IPS DF 4.7 (cell line): ENCODE measurements at regions not wholly inside any gene's neighbourhood (a gene's known extent, or its start where the extent isn't known, plus 50 kb on each side); places are given as distances from the start of the nearest gene placed in this dataset.
"Not testable (repeated sequence)": the region's sequence is repeated elsewhere in the genome, so short reads cannot be mapped to it uniquely, and the experiment has no call there.

Experiments used
- DNase-seq: peaks from one replicate; pipeline ENCODE4 v3.0.0-alpha.2; 2013; ENCODE audit warnings: low spot score; ENCODE audit errors: extremely low read depth

GRCh38 chr16:59459806-59460205 is 725.7 kb upstream of the GOT2 start:
- DNase-seq: no peak

DNA sequence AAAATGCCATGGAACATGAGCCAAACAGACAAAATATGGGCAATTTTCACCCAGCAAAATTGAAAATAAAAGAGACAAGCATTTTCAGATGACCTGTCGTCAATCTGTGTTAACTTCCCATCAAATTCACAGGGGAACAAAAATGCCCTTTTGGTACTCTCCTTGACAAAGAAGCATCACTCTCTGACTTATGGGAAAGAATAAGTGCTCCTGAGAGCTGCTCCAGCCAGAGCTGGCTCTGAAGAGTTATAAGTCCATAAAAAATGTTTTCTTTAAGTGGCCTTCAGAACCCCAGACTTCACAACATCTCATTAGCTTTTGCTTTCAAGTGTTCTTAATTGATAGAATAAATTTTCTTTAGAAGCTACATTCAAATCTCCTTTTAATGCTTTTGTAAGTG is 721.4 kb upstream of the GOT2 start:
- no peak for DNase-seq

DNA sequence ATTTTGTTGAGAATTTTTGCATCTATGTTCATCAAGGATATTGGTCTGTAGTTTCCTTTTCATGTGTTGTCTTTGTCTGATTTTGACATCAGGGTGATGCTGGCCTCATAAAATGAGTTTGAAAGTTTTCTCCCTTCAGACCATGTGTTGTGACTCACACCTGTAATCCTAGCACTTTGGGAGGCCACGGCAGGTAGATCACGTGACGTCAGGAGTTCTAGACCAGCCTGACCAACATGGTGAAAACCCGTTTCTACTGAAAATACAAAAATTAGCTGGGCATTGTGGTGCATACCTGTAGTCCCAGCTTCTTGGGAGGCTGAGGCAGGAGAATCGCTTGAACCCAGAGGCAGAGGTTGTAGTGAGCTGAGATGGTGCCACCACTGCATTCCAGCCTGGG is 716.4 kb upstream of the GOT2 start:
- not testable (repeated sequence) for DNase-seq

DNA sequence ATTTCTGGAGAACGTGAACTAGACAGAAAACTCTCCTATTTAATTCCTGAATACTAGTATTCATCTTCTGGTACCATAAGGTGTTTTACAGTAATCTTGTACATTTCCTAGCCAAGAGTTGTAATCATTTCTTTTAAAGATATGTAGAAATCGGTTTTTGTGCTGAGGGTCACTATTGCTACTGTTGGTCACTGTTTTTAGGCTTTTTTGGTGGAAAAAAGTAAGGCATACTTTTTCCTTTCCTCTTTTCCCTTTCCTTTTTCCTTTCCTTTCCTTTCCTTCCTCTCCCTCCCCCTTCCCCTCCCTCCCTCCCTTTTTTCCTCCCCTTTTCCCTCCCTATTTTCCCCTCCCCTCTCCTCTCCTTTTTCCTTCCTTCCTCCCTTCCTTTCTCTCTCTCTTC is 706.4 kb upstream of the GOT2 start:
- no peak for DNase-seq

GRCh38 chr16:59432896-59433295 is 698.8 kb upstream of the GOT2 start:
- no peak for DNase-seq

GRCh38 chr16:59432276-59432675 is 698.2 kb upstream of the GOT2 start:
- no peak for DNase-seq

GRCh38 chr16:59424714-59425273 is 690.7 kb upstream of the GOT2 start:
- DNase-seq: no peak

GRCh38 chr16:59411961-59412841 is 678.1 kb upstream of the GOT2 start:
- DNase-seq: peak; percentile 14

DNA sequence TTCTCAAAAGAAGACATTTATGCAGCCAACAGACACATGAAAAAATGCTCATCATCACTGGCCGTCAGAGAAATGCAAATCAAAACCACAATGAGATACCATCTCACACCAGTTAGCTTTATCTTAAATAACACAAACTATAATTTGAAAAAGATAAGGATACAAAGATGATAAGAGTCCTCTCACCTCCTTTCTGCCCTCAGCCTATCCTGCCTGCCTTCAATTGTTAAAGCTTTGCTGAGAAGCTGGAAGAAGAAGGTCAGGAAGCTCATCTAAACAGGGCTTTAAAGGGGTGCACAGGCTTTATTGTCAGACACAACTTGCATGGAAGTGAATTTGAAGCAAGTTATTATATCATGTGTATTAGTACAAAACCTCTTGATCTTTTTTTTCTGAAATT is 676.3 kb upstream of the GOT2 start:
- DNase-seq: no peak

- no peak for DNase-seq
These were observed 671.7 kb upstream of the GOT2 start for GRCh38 chr16:59405802-59406201.

- DNase-seq: no peak
These were observed 670.4 kb upstream of the GOT2 start for GRCh38 chr16:59404509-59404908.

DNA sequence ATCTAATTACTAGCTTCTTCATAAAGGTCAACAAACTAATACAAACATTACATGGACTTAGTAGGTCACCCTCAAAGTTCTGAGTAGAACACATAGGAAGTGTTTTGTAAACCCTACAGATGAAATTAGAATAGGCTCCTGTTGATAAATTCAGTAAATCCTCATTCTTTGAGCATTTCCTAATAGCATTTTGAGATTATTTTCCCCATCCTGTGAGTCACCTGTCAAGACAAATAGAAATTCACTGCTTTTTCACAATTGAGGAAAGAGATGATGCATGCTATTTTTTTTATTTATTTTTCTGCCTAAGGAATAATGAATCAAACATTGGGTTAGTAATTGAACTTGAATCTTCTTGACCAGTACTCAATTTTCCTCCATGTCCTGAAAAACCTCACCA is 666.7 kb upstream of the GOT2 start:
- DNase-seq: no peak

DNA sequence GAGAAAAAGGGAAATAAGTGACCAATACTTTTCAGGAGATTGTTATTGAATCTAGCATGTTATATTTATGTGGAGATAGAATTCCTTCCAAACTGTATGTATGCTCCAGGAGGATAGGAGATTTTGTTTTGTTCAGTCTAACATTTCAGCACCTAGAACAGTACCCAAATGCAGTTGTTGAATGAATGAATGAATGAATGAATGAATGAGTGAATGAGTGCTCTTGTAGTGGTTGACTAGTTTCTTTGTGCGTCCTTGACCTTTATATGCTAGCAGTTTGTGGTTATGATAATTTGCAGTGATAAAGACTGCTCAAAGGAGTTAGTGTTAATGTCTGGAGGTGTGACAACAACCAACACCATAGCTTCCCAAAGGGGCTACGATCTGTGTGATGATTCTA is 663.5 kb upstream of the GOT2 start:
- no peak for DNase-seq

- no peak for DNase-seq
These were observed 660.4 kb upstream of the GOT2 start for GRCh38 chr16:59394526-59394925.

- no peak for DNase-seq
These were observed 658.8 kb upstream of the GOT2 start for GRCh38 chr16:59392911-59393310.

DNA sequence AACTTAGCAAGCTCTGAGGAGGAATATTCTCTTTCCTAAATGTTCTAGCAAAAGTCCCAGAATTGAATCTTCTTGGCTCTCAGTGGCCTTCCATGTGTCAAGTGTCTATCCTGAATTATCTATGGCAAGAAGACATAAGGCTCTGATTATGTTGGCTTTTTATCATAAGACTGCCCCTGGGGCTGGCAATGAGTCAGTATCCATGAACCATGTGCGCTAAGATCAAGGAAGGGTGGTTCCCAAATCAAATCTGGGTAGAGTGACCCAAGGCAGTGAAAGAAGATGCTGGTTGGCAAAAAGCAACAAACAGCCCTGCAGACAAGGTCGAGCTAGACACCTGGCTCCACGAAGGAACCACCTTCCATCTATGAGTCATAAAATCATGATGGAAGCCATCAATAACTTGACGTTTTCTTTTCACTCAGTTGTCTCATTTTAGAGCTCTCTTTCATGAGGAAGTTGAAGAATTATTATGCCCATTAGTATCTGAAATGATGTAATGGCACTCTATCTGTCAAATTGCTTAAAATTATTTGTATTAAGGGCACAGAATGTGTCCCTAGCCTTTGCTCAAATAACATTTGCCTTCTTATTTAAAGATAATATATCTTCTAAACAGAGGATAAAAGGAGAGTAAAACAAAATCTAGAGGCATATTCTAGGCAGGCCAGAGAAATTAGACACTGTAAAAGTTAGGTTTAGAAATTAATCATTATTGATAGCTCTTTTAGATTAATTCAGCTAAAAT is 657.7 kb upstream of the GOT2 start:
- DNase-seq: no peak

DNA sequence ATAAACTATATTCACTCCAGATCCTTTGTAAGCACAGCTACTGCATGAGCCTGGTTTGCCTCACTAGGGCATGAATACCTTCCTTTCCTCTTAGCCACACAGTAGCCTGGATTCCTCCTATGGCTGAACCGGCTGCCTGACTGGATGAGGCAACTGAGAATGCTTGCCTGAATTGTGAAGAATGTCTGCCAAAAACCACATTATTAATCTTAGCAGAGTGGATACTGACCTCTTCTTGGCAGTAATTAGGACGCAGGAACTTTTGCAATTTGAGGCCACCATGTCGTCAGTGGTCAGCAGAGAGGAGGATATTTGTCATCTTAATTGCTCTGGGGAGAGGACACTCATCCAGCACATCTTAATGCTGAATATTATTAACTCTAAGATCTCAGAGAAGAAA is 651.8 kb upstream of the GOT2 start:
- no peak for DNase-seq

GRCh38 chr16:59385491-59385890 is 651.4 kb upstream of the GOT2 start:
- DNase-seq: no peak

DNA sequence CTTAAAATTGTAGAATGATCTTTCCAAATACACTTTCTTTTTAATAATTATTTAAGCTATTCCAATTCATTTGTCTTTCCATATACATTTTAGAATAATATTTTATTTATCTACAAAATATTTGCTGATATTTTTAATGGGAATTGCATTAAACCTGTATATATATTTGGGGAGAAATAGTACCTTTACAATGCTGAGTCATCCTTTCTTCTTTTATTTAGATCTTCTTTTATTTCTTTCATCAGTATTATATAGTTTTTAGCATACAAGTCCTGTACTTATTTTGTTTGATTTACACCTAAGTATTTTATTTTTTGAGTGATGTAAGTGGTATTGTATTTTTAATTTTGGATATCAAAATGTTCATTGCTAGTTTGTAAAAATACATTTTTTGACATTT is 639.5 kb upstream of the GOT2 start:
- DNase-seq: no peak

DNA sequence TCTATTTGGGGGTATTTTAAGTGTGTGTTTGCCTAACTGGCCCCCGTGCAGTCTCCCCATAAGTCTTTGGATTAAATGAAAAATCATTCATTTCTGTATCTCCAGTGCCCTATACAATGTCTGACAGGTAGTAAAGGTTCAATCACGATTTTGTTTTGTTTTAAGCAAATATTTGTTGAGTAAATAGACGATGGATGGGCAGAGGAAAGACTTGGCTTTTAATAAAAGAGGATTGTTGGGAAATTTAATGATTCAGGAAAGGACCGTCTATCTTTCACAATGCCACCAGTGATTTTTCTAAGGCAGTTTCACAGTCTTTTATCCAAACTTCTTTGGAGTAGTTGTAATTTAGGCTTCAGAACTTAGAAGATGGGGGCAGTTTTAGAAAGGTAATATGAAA is 636.6 kb upstream of the GOT2 start:
- no peak for DNase-seq

DNA sequence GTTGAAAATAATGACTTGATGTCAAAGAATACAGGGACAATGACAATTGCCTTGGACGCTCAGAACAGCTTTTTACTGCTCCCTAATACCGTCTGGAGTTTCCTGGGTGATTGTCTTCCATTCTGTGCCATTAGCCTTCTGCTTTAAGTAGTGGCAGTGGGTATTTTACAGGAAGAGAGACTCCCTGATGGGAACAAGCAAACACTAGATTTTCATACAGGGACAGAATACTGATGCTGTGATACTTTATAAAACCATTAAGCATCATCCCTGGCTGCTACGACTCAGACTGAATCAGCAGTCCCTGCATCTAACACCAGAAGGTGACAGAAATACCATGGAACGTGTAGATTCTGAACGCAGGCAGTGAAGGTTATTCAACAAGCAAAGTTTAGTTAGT is 635.4 kb upstream of the GOT2 start:
- no peak for DNase-seq

GRCh38 chr16:59368586-59368985 is 634.5 kb upstream of the GOT2 start:
- DNase-seq: no peak

- DNase-seq: no peak
These were observed 622.6 kb upstream of the GOT2 start for GRCh38 chr16:59356709-59357108.
